H1 (cell line): ENCODE measurements at regions not wholly inside any gene's neighbourhood (a gene's known extent, or its start where the extent isn't known, plus 50 kb on each side); places are given as distances from the start of the nearest gene placed in this dataset.

ENCODE experiments used
- CTCF ChIA-PET: fragments of 300-600 bp; sonication (Branson Sonifier 250); formaldehyde crosslinking; loops from one replicate; lab custom pipeline; 2021; ENCODE audit not compliant: partially characterized antibody; lab: Charles Lee
- POLR2A ChIA-PET: fragments of 300-600 bp; sonication (Branson Sonifier 250); formaldehyde crosslinking; loops from one replicate; lab custom pipeline; 2021; ENCODE audit warnings: inconsistent platforms; ENCODE audit not compliant: partially characterized antibody; lab: Charles Lee
- DNase-seq, 2 experiments: peaks; one replicate each; pipeline versions ENCODE4 v3.0.0 to v3.0.0-alpha.2; 2010 to 2022; ENCODE audit warnings: low spot score in 2 of 2, low read depth in 1 of 2, mixed read lengths in 1 of 2
- FAIRE-seq: peaks from 2 replicates; lab custom pipeline; 2011; peaks lifted over from hg19 to GRCh38; lab: Jason Lieb, UNC
- H2AFZ ChIP-seq: 2 replicates; pipeline ENCODE4 v1.8.1; 2012; ENCODE audit warnings: low read length, inconsistent platforms
- H2AK5ac ChIP-seq: 2 replicates; pipeline ENCODE4 v1.6.1; 2013; ENCODE audit warnings: low read depth, low read length
- H2BK120ac ChIP-seq: replicated peaks from 2 replicates; pipeline ENCODE3; 2013; ENCODE audit warnings: low read depth, low read length, inconsistent platforms
- H2BK12ac ChIP-seq: 2 replicates; pipeline ENCODE4 v1.6.1; 2013; ENCODE audit warnings: low read depth, low read length
- H2BK15ac ChIP-seq: 2 replicates; pipeline ENCODE4 v1.6.1; 2013; ENCODE audit warnings: low read length
- H2BK20ac ChIP-seq: 2 replicates; pipeline ENCODE4 v1.6.1; 2013; ENCODE audit warnings: low read length
- H2BK5ac ChIP-seq: 2 replicates; pipeline ENCODE4 v1.6.1; 2013; ENCODE audit warnings: low read depth, low read length
- H3K14ac ChIP-seq: 2 replicates; pipeline ENCODE4 v1.6.1; 2013; ENCODE audit warnings: inconsistent platforms; ENCODE audit not compliant: insufficient read length
- H3K18ac ChIP-seq: 2 replicates; pipeline ENCODE4 v1.6.1; 2013; ENCODE audit warnings: low read length; ENCODE audit errors: extremely low read depth
- H3K23ac ChIP-seq: 2 replicates; pipeline ENCODE4 v1.6.1; 2013; ENCODE audit warnings: inconsistent platforms; ENCODE audit not compliant: insufficient read length
- H3K23me2 ChIP-seq: 2 replicates; pipeline ENCODE4 v1.6.1; 2013; ENCODE audit warnings: low read depth, low read length
- H3K27ac ChIP-seq: 2 replicates; pipeline ENCODE4 v1.6.1; 2011; ENCODE audit warnings: low read depth, low read length, inconsistent platforms
- H3K27me3 ChIP-seq, 4 experiments: replicated peaks in 1 of 4; 1 replicate in 1 of 4; 2 replicates in 3 of 4; pipeline versions ENCODE4 v1.6.1 to v1.8.1; 2011 to 2013; ENCODE audit warnings: low read length in 3 of 4, mild to moderate bottlenecking in 3 of 4, inconsistent platforms in 2 of 4, mixed read lengths in 2 of 4, moderate library complexity in 1 of 4; ENCODE audit not compliant: control insufficient read depth in 3 of 4, insufficient read depth in 3 of 4; ENCODE audit errors: extremely low read depth in 1 of 4
- H3K36me3 ChIP-seq, 4 experiments: 2 replicates each; pipeline versions ENCODE4 v1.6.1 to v1.8.1; 2011 to 2013; ENCODE audit warnings: mild to moderate bottlenecking in 4 of 4, low read length in 3 of 4, moderate library complexity in 2 of 4, control low read depth in 1 of 4, inconsistent platforms in 1 of 4; ENCODE audit not compliant: insufficient read depth in 4 of 4, control insufficient read depth in 2 of 4
- H3K4ac ChIP-seq: replicated peaks from 2 replicates; pipeline ENCODE3; 2013; ENCODE audit warnings: low read length, low read depth, mixed read lengths, inconsistent platforms; ENCODE audit not compliant: insufficient read length
- H3K4me1 ChIP-seq, 4 experiments: replicated peaks in 1 of 4; 1 replicate in 1 of 4; 2 replicates in 3 of 4; pipeline versions ENCODE4 v1.6.1 to v1.8.1; 2011 to 2013; ENCODE audit warnings: low read length in 3 of 4, inconsistent platforms in 2 of 4, mixed read lengths in 1 of 4; ENCODE audit not compliant: insufficient read depth in 4 of 4, control insufficient read depth in 3 of 4
- H3K4me2 ChIP-seq, 2 experiments: 2 replicates each; pipeline versions ENCODE4 v1.6.1 to v1.8.1; 2011 to 2013; ENCODE audit warnings: low read depth in 2 of 2, low read length in 2 of 2, control low read depth in 1 of 2, inconsistent platforms in 1 of 2, mild to moderate bottlenecking in 1 of 2; ENCODE audit not compliant: insufficient read depth in 1 of 2
- H3K4me3 ChIP-seq, 4 experiments: fragments of 200-600, 300-600 bp in 1 of 4; sonication (generic), shearing (Covaris generic), sonication (Bioruptor Twin) in 1 of 4; 2 replicates each; pipeline versions ENCODE4 v1.5.1 to v1.8.1; 2011 to 2016; ENCODE audit warnings: low read length in 4 of 4, low read depth in 3 of 4, control low read depth in 2 of 4, inconsistent platforms in 2 of 4, mild to moderate bottlenecking in 2 of 4, mixed read lengths in 1 of 4, moderate library complexity in 1 of 4; ENCODE audit not compliant: insufficient read depth in 2 of 4; ENCODE audit errors: extremely low read depth in 1 of 4
- H3K56ac ChIP-seq: replicated peaks from 2 replicates; pipeline ENCODE3; 2013; ENCODE audit warnings: low read depth, mild to moderate bottlenecking, mixed read lengths, low read length, inconsistent platforms; ENCODE audit not compliant: insufficient read length
- H3K79me1 ChIP-seq: 2 replicates; pipeline ENCODE4 v1.6.1; 2013; ENCODE audit warnings: low read depth, low read length, control low read depth
- H3K79me2 ChIP-seq, 2 experiments: 2 replicates each; pipeline versions ENCODE4 v1.6.1 to v1.8.1; 2012 to 2013; ENCODE audit warnings: low read length in 2 of 2, mild to moderate bottlenecking in 2 of 2, inconsistent platforms in 1 of 2; ENCODE audit not compliant: insufficient read depth in 2 of 2, control insufficient read depth in 1 of 2
- H3K9ac ChIP-seq, 4 experiments: replicated peaks in 1 of 4; 1 replicate in 1 of 4; 2 replicates in 3 of 4; pipeline versions ENCODE4 v1.6.1 to v1.8.1; 2011 to 2013; ENCODE audit warnings: low read depth in 3 of 4, low read length in 3 of 4, control low read depth in 2 of 4, mild to moderate bottlenecking in 2 of 4, moderate library complexity in 2 of 4, inconsistent platforms in 1 of 4; ENCODE audit errors: extremely low read depth in 1 of 4
- H3K9me3 ChIP-seq, 2 experiments: 2 replicates each; pipeline versions ENCODE4 v1.6.1 to v1.8.1; 2012 to 2013; ENCODE audit warnings: mild to moderate bottlenecking in 2 of 2, moderate library complexity in 2 of 2, control low read depth in 1 of 2, inconsistent platforms in 1 of 2, low read depth in 1 of 2, low read length in 1 of 2, mixed read lengths in 1 of 2; ENCODE audit not compliant: insufficient read depth in 2 of 2
- H4K20me1 ChIP-seq, 2 experiments: replicated peaks in 1 of 2; 2 replicates each; pipeline versions ENCODE3 to v1.8.1; 2011 to 2013; ENCODE audit warnings: inconsistent platforms in 2 of 2, low read length in 2 of 2, mild to moderate bottlenecking in 1 of 2; ENCODE audit not compliant: insufficient read depth in 2 of 2, control insufficient read depth in 1 of 2
- H4K5ac ChIP-seq: 2 replicates; pipeline ENCODE4 v1.6.1; 2013; ENCODE audit warnings: low read length, low read depth, mixed read lengths, inconsistent platforms; ENCODE audit not compliant: insufficient read length
- H4K8ac ChIP-seq: 2 replicates; pipeline ENCODE4 v1.8.0; 2013; ENCODE audit warnings: mild to moderate bottlenecking, moderate library complexity, low read length, inconsistent platforms; ENCODE audit not compliant: insufficient read depth; ENCODE audit errors: extremely low read depth
- H4K91ac ChIP-seq: replicated peaks from 2 replicates; pipeline ENCODE3; 2013; ENCODE audit warnings: low read length, mixed read lengths, inconsistent platforms; ENCODE audit not compliant: insufficient read length
- CEBPB ChIP-seq: IDR thresholded peaks from 2 replicates; pipeline ENCODE4 v1.6.1; 2012; ENCODE audit warnings: low read depth, low read length
- KDM1A ChIP-seq: fragments of 200-600, 300-600 bp; sonication (generic); IDR thresholded peaks from 2 replicates; pipeline ENCODE4 v1.7.1; 2016; ENCODE audit warnings: mild to moderate bottlenecking, low read length, borderline replicate concordance
- KDM4A ChIP-seq: IDR thresholded peaks from one replicate; pipeline ENCODE4 v1.7.1; 2012; ENCODE audit warnings: low read depth, mild to moderate bottlenecking, moderate library complexity, low read length, inconsistent platforms; ENCODE audit not compliant: severe bottlenecking
- TCF12 ChIP-seq: IDR thresholded peaks from 2 replicates; pipeline ENCODE4 v1.6.1; 2011; ENCODE audit warnings: low read depth, mild to moderate bottlenecking, low read length
- TEAD4 ChIP-seq: IDR thresholded peaks from 2 replicates; pipeline ENCODE4 v1.6.1; 2012; ENCODE audit warnings: low read depth, low read length, inconsistent platforms, mixed read lengths
- WGBS, 2 experiments: shearing (Covaris generic) in 1 of 2; methylation state at CpG; one replicate each; pipeline versions ENCODE4 v1.1.6 to v1.1.7; 2013 to 2015; ENCODE audit warnings: low lambda C conversion rate in 2 of 2, mixed read lengths in 2 of 2, inconsistent platforms in 1 of 2, low coverage in 1 of 2, missing lambda C conversion rate in 1 of 2; ENCODE audit not compliant: insufficient replicate concordance in 2 of 2, insufficient coverage in 1 of 2, insufficient read length in 1 of 2; ENCODE audit errors: extremely low coverage in 1 of 2, missing lambda C conversion rate in 1 of 2; 5-methylcytosine and 5-hydroxymethylcytosine counted together

DNA sequence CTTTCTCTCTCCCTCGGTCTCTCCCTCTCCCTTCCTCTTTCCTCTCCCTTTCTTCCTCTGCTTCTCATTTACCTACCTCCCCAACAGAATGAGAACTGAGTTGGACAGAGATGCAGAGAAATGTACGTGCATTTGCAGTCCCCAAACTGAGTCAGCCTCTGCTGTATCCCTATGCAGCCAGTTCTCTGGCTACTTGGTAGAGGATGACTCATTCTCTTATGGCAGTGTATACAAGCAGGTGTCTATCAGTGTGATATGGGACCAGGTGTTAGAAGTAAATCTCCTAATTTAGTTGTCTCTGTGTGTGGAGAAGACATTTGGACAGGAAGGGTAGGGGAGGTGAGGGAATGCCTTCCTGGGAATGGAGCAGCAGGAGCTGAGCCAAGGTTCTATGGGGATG lies 470.8 kb downstream of the CD109 start:
- Histone ChIP-seq H3K27ac (no peak overlapping the region), H3K36me3 (no peaks in the 10 kb centered on the region), H4K91ac (no peak overlapping the region), H2BK120ac (no peak overlapping the region), H3K18ac (no peak overlapping the region), H3K23ac (no peak overlapping the region), H3K79me2 (no peaks in the 10 kb centered on the region), H4K5ac (no peak overlapping the region), H2AFZ (no peak overlapping the region), H4K20me1 (no peaks in the 10 kb centered on the region), H3K79me1 (no peaks in the 10 kb centered on the region), H2BK5ac (no peak overlapping the region), H3K4me1 (no peaks in the 10 kb centered on the region), H4K8ac (no peak overlapping the region), H2AK5ac (no peak overlapping the region), H3K23me2 (no peaks in the 10 kb centered on the region), H2BK12ac (no peak overlapping the region), H3K9ac (no peak overlapping the region), H3K9me3 (no peaks in the 10 kb centered on the region), H2BK20ac (no peak overlapping the region), H3K4me2 (no peak overlapping the region), H3K56ac (no peak overlapping the region), H2BK15ac (no peak overlapping the region), H3K4ac (no peak overlapping the region), H3K4me3 (no peak overlapping the region), H3K27me3 (no peaks in the 10 kb centered on the region), H3K14ac (no peak overlapping the region)
- ChIA-PET POLR2A (no interaction called here), CTCF (interaction anchor here (1.3 kb wide), 1 partner anchor 15 kb away, joined by 3 read pairs; no protein-coding TSS in a partner anchor)
- DNase-seq = no peak
- no peak for FAIRE-seq
- TF ChIP-seq KDM1A = no peak
- no peak for TF ChIP-seq TCF12
- TF ChIP-seq CEBPB = no peak
- TF ChIP-seq KDM4A = no peak
- no peak for TF ChIP-seq TEAD4
- WGBS, 2 experiments = 75% methylated on average over 1 of the region's 2 CpGs; no CpG with 5 or more reads in 1 of the 2 experiments
